HG03097 (cell line): ENCODE measurements at regions not wholly inside any gene's neighbourhood (a gene's known extent, or its start where the extent isn't known, plus 50 kb on each side); places are given as distances from the start of the nearest gene placed in this dataset.

Source experiments
- ATAC-seq: cut with Tn5 transposase; IDR thresholded peaks from one replicate; pipeline ENCODE4 v1.9.1; 2021; ENCODE audit not compliant: unreplicated experiment, low FRiP score

- ATAC-seq, result no peak
Measured at GRCh38 chr2:129229196-129229595, 750.3 kb upstream of the RAB6C start.

- no peak for ATAC-seq
Measured at GRCh38 chr2:129229830-129230441, 749.5 kb upstream of the RAB6C start.

- ATAC-seq, result no peak
Measured at GRCh38 chr2:129231924-129232323, 747.5 kb upstream of the RAB6C start.

- no peak for ATAC-seq
Measured at GRCh38 chr2:129233166-129233565, 746.3 kb upstream of the RAB6C start.

- no peak for ATAC-seq
Measured at GRCh38 chr2:129233751-129234406, 745.6 kb upstream of the RAB6C start.

- no peak for ATAC-seq
Measured at GRCh38 chr2:129236601-129237000, 742.9 kb upstream of the RAB6C start.

GRCh38 chr2:129237966-129238725 is 741.3 kb upstream of the RAB6C start:
- no peak for ATAC-seq

- ATAC-seq, result no peak
Measured at GRCh38 chr2:129239141-129239540, 740.3 kb upstream of the RAB6C start.

- ATAC-seq, result no peak
Measured at GRCh38 chr2:129240061-129240460, 739.4 kb upstream of the RAB6C start.

- no peak for ATAC-seq
Measured at GRCh38 chr2:129242269-129242668, 737.2 kb upstream of the RAB6C start.

GRCh38 chr2:129247751-129248150 is 731.7 kb upstream of the RAB6C start:
- no peak for ATAC-seq

GRCh38 chr2:129248198-129248597 is 731.3 kb upstream of the RAB6C start:
- no peak for ATAC-seq

GRCh38 chr2:129252781-129253460 is 726.5 kb upstream of the RAB6C start:
- ATAC-seq, result no peak

GRCh38 chr2:129253461-129253812 is 726.0 kb upstream of the RAB6C start:
- ATAC-seq, result no peak

GRCh38 chr2:129254718-129255117 is 724.7 kb upstream of the RAB6C start:
- no peak for ATAC-seq

- no peak for ATAC-seq
Measured at GRCh38 chr2:129255610-129256313, 723.7 kb upstream of the RAB6C start.

- no peak for ATAC-seq
Measured at GRCh38 chr2:129256642-129257041, 722.8 kb upstream of the RAB6C start.

GRCh38 chr2:129262934-129263333 is 716.5 kb upstream of the RAB6C start:
- ATAC-seq, result no peak

- ATAC-seq, result no peak
Measured at GRCh38 chr2:129263939-129264338, 715.5 kb upstream of the RAB6C start.

- no peak for ATAC-seq
Measured at GRCh38 chr2:129267559-129267958, 711.9 kb upstream of the RAB6C start.
